Astrocyte (in vitro differentiated cells and primary cell): ENCODE measurements at regions not wholly inside any gene's neighbourhood (a gene's known extent, or its start where the extent isn't known, plus 50 kb on each side); places are given as distances from the start of the nearest gene placed in this dataset.

Source experiments
- CTCF ChIP-seq: IDR thresholded peaks from 2 replicates; pipeline ENCODE4 v1.5.1; 2011; ENCODE audit warnings: low read depth, mild to moderate bottlenecking, inconsistent platforms, low read length, moderate library complexity; ENCODE audit not compliant: insufficient read depth
- EZH2 ChIP-seq: IDR thresholded peaks from 2 replicates; pipeline ENCODE4 v1.6.1; 2012; ENCODE audit warnings: mild to moderate bottlenecking, low read length, inconsistent platforms; ENCODE audit not compliant: insufficient read depth

- TF ChIP-seq CTCF (no peak), EZH2 (no peak)
Observed at GRCh38 chr4:24315056-24315455, 269.3 kb downstream of the DHX15 start.
